ES-I3 (cell line): ENCODE measurements at regions not wholly inside any gene's neighbourhood (a gene's known extent, or its start where the extent isn't known, plus 50 kb on each side); places are given as distances from the start of the nearest gene placed in this dataset.

Experiments used
- H3K36me3 ChIP-seq: 2 replicates; pipeline ENCODE4 v1.6.1; 2013; ENCODE audit warnings: mild to moderate bottlenecking, low read length, control low read depth, moderate library complexity; ENCODE audit not compliant: insufficient read depth
- H3K4me1 ChIP-seq: 2 replicates; pipeline ENCODE4 v1.6.1; 2013; ENCODE audit warnings: mild to moderate bottlenecking, control low read depth, low read length; ENCODE audit not compliant: insufficient read depth
- H3K9ac ChIP-seq: 2 replicates; pipeline ENCODE4 v1.6.1; 2013; ENCODE audit warnings: low read depth, mild to moderate bottlenecking, low read length, moderate library complexity
- H3K9me3 ChIP-seq: 2 replicates; pipeline ENCODE4 v1.6.1; 2013; ENCODE audit warnings: mild to moderate bottlenecking, low read length, moderate library complexity; ENCODE audit not compliant: control insufficient read depth, insufficient read depth

DNA sequence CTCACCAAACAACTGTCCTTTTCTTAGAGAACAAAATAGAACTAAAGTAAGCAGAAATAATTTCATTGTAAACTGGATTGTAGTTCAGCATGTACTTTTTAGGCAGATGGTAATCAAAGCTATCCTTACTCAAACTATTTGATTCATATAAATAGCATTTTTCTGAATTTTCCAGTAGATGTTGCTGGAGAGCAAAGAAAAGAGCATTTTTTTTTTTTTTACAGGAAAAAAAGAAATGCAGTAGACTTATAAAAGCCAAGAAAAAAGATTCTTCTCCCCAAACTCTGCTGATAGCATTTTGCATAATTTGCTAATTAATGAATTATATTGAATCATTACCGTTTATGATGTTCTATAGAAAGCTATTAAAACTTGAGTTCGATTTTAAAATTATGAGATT is 715.3 kb upstream of the WWC1 start:
- Histone ChIP-seq H3K4me1 (peaks cover 35% of the 10 kb centered on the region), H3K9ac (no peak overlapping the region), H3K36me3 (no peaks in the 10 kb centered on the region), H3K9me3 (no peaks in the 10 kb centered on the region)

DNA sequence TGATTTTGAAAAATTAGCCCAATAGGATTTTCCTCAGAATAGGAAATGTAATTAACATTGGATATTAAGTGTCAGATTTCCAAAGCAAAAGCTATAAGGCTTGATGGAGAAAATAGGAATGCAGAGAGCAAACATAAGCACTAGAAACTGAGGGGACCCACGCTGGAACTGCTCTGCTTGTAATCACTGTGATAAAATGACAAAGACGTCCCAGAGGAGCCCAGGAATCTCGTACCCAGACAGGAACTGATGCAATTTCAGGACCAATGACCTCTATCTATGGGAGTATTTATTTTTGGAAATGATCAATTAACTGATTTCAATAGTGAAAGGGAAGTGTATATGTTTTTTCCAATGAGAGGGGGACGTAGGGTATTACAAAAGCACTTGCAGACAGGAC is 714.5 kb upstream of the WWC1 start:
- Histone ChIP-seq H3K9me3 (no peaks in the 10 kb centered on the region), H3K4me1 (peaks cover 27% of the 10 kb centered on the region), H3K9ac (peak overlapping the region; percentile 17; the same call in 1 of the 2 replicates), H3K36me3 (no peaks in the 10 kb centered on the region)

DNA sequence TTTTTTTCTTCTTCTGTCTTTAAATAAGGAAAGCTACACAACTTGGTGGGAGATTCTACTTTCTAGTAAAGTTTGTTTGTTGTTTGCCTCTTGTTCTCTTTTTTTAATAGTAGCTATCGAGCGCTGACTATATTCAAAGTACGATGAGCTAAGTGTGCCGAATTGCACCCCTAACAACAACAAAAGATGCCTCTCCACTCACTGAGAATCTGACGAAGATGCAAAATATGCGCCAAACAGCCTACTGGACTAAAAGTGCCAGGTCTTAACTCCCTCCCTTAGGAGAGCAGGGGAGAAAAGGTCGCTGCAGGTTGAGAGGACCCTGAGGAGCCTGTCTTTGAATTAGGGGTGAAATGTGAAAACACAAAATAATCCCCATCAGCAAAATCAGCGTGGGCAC is 713.8 kb upstream of the WWC1 start:
- H3K9me3 ChIP-seq = no peaks in the 10 kb centered on the region
- H3K36me3 ChIP-seq = no peaks in the 10 kb centered on the region
- no peak overlapping the region for H3K9ac ChIP-seq
- peaks cover 20% of the 10 kb centered on the region for H3K4me1 ChIP-seq

DNA sequence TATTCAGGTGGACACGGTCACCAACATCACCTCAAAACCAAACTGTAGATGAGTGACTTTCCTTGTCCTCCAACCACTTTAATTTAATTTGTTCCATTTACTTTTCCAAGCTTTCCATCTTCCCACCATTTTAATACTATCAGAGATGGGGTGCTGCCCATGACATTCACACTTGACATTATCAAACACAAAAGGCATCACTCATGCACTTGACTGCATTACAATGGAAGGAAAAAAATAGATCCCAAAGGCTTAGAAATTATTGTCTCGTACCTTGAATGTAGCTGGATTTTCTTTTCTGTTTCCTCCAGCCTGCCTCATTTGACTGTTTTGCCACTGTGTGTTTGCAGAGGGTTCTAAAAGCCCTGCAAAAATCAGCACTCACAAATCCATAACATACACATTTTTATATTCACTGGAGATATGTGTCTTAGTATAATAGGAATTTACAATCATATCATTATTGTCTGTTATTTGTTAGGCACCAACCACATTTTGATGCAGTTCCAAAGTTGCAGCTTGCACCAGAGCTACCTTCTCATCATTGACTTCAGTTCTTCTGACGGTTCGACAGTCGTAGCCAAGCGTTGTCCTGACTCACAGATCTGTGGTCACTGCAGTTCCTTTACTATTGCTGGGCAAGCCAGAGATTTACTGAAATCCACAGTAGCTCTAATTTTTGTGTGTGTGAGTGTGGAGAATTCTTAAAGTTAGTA is 712.3 kb upstream of the WWC1 start:
- Histone ChIP-seq H3K9me3 (no peaks in the 10 kb centered on the region), H3K9ac (no peak overlapping the region), H3K36me3 (no peaks in the 10 kb centered on the region), H3K4me1 (peaks cover 13% of the 10 kb centered on the region)

DNA sequence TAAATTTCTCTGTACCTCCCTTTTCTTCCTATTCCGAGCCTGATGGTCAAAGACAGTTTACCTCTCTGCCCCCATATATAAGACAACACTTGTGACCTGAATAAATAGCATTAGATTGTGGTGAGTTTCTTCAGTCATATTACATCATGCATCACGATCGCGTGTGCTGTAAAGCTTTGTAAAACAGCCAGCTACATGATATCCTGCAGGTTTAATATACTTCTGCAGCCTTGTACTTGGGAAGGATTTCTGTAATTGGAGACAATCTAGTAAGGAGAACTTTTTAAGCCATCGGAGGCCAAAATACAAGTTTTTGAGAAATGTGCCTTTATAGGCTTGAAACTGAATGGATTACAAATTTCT is 711.8 kb upstream of the WWC1 start:
- no peaks in the 10 kb centered on the region for H3K9me3 ChIP-seq
- H3K36me3 ChIP-seq = no peaks in the 10 kb centered on the region
- peaks cover 13% of the 10 kb centered on the region for H3K4me1 ChIP-seq
- no peak overlapping the region for H3K9ac ChIP-seq

DNA sequence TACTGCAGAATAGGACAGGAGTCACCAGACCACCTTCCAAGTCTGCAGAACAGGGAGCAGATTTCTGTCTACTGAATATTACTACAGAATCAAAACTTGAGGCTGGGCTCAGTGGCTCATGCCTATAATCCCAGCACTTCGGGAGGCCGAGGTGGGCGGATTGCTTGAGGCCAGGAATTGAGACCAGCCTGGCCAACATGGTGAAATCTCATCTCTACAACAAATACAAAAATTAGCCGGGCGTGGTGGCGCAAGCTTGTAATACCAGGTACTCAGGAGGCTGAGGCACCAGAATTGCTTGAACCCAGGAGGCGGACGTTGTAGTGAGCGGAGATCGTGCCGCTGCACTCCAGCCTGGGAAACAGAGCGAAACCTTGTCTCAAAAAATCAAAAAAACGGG is 710.8 kb upstream of the WWC1 start:
- H3K9me3 ChIP-seq = no peaks in the 10 kb centered on the region

DNA sequence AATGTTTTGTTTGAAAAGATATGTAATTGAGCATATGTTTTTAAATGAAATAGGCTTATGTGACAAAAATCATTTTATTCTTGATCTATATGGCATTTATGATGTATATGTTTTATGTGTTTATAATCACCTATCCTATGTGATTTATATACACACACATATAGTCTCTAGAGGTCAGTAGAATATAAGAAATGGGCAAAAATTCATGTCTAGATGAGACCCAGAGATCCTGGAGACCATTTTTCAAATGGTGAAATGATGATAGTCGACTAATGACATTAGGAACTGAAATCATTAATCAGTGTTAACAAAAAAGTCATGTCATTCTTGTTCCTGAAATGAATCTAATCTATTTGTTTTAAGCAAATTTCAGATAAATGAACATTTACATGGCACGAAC is 709.2 kb upstream of the WWC1 start:
- peaks cover 7% of the 10 kb centered on the region; the same call in 1 of the 2 replicates for H3K4me1 ChIP-seq
- no peaks in the 10 kb centered on the region for H3K36me3 ChIP-seq
- H3K9me3 ChIP-seq = no peaks in the 10 kb centered on the region
- no peak overlapping the region for H3K9ac ChIP-seq

More for the DNA sequence above, 710.8 kb upstream of the WWC1 start:
- H3K9ac ChIP-seq = no peak overlapping the region
- no peaks in the 10 kb centered on the region for H3K36me3 ChIP-seq
- H3K4me1 ChIP-seq = peaks cover 8% of the 10 kb centered on the region; the same call in 1 of the 2 replicates

DNA sequence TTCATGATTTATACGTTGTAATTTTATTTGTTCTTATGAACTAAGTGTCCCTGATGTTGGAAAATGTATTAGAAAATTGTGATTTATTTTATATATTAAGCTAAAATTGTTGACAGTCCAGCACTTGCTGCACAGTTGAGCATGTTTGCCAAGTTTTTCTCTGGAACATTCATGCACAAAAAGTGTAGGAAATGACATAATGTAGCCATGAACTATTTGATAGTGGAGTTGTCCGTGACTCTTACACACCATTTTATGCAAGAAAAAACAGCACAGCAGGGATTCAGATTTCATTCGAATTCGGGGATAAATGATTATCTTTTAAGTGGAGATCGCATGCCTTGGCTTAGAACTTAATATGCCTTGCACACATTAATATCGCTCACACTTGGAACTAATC is 708.6 kb upstream of the WWC1 start:
- H3K9ac ChIP-seq = no peak overlapping the region
- H3K9me3 ChIP-seq = no peaks in the 10 kb centered on the region
- no peaks in the 10 kb centered on the region for H3K36me3 ChIP-seq
- peaks cover 1% of the 10 kb centered on the region; the same call in 1 of the 2 replicates for H3K4me1 ChIP-seq

DNA sequence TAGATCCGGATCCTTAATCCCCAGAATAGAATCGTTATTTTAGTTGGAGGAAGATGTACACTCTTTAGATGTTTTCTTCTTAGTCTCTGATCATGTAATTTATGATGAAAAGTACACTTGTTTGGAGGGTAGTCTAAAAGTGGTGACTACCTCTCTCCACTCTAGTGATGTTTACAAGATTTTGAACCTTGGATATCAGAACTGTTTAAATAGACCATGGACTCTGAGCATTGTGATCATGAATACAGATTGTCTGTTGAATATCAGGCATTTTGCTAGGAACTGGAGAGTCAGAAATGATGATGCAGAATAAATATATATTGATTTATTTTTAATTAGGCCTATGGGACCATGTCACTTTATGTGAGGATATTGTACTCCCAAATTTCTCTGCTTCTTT is 706.3 kb upstream of the WWC1 start:
- no peaks in the 10 kb centered on the region for H3K36me3 ChIP-seq
- peaks cover 3% of the 10 kb centered on the region; the same call in 1 of the 2 replicates for H3K4me1 ChIP-seq
- no peak overlapping the region for H3K9ac ChIP-seq
- no peaks in the 10 kb centered on the region for H3K9me3 ChIP-seq

DNA sequence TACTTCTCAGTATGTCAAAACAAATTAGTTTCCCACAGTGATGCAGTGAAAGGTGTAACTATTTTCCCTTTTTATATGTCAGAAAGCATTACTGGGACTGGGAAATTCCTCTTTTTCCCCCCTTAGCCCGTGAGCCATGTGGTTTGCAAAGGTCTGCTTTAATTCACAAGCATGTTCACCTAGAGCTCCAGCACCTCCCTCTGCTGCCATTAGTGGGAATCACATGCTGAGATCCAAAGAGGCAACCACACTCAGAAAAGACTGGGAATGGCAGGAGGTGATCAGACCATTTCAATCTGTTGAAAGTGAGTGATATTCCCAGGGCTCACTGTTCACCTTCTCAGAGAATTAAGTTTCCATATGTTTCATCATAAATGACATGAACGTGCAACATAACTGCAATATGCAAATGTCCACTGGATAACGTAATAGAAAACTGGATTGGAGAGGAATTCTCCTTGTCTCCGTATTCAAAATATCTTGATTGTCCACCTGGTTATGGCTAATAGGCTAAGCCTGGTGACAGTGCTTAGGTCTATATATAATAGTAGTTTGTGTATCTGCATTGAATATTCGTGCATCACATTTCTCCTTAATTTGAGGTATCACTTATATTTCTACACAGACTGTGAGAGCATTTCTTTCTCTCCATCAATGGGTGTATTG is 703.5 kb upstream of the WWC1 start:
- Histone ChIP-seq H3K36me3 (no peaks in the 10 kb centered on the region), H3K9me3 (no peaks in the 10 kb centered on the region), H3K4me1 (peaks cover 3% of the 10 kb centered on the region; the same call in 1 of the 2 replicates), H3K9ac (no peak overlapping the region)

DNA sequence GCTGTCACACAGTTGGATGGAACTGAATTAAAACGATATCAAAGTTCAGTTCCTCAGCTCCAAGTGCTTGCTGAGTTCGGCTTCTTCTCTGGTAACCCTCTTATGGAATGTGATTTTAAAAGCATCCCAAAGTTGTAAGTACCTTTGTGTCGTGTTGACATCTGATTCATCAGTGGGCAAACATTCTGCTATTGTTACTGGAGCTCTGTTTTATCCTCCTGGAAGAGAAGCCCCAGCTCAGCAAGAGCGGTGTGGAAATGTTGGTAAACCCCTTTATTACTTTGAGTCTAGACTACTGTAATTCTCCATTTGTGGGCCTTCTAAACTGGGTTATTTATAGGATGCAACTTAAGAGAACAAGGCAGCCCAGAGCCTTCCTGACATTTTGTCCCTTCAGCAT is 699.3 kb upstream of the WWC1 start:
- Histone ChIP-seq H3K36me3 (no peaks in the 10 kb centered on the region), H3K9ac (no peak overlapping the region), H3K4me1 (peaks cover 6% of the 10 kb centered on the region; the same call in 1 of the 2 replicates), H3K9me3 (no peaks in the 10 kb centered on the region)

DNA sequence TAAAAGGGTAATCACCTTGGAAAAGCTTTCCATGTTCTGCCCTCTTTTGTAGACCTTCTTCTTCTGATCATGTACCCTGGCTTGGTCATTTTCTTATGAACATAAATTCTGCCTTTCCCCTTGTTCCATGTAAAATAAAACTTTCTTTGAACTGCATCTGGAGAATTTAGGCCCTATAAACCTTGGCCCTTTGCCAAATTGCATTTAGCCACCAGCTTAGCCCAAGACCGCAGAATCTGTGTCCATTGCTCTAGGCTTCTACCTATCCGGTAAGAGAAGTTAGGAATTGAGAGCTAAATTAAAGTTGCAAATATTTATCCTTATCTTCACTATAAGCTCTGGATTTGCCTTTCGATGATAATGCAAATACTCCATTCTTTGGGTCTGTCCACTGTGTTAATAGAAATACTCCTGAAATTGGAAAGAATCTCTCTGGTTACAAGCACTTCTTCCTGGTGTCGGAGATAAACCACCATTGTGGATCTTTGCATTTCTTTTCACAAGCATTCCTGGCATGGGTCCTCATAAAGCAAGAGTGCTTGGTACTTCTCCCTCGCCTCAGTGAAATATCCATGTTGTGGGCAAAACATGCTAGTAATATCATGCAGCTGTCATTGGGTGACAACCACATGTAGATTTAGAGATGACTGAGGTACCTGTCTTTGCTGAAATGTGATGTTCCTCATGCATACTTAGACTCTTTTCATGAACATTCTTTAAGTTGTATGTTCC is 698.0 kb upstream of the WWC1 start:
- no peaks in the 10 kb centered on the region for H3K9me3 ChIP-seq
- no peak overlapping the region for H3K9ac ChIP-seq
- peaks cover 3% of the 10 kb centered on the region; the same call in 1 of the 2 replicates for H3K4me1 ChIP-seq
- no peaks in the 10 kb centered on the region for H3K36me3 ChIP-seq

DNA sequence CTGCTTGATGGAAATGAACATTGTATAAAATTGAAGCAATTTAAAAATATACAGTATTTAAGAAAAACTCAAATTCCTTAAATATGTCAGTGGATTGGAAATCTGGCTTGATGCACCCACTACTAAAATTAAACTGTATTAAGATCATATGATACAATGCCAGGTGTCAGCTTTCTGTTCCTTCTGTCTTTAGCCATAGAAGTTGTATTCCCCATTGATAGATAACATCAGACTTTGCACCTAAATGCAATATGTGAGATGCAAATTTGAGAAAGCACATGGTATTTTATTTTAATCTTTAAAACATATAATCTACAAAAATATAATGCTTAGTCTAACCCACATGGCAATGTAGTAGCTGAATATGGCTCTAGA is 697.4 kb upstream of the WWC1 start:
- H3K9ac ChIP-seq = no peak overlapping the region
- H3K9me3 ChIP-seq = no peaks in the 10 kb centered on the region
- peaks cover 3% of the 10 kb centered on the region; the same call in 1 of the 2 replicates for H3K4me1 ChIP-seq
- no peaks in the 10 kb centered on the region for H3K36me3 ChIP-seq

DNA sequence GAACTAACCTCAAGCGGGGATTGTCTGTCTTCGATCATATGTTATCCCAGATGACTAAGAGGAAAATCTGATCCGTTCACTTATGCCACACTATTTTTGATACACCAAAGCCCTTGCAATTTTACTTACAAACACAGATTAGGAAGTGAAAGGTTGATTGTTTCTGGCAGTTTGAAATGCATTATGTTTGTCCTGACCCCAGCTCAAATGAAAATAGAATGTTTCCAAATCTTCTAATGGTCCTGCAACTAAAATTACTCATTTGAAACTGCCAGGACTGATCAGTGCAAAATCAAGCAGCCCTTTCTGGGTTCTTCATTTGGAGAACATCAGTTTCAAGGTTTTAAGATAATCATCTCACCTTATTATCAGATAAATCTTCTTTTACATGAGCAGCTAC is 696.7 kb upstream of the WWC1 start:
- H3K9ac ChIP-seq = no peak overlapping the region
- H3K9me3 ChIP-seq = no peaks in the 10 kb centered on the region
- H3K36me3 ChIP-seq = no peaks in the 10 kb centered on the region
- H3K4me1 ChIP-seq = peaks cover 3% of the 10 kb centered on the region; the same call in 1 of the 2 replicates

DNA sequence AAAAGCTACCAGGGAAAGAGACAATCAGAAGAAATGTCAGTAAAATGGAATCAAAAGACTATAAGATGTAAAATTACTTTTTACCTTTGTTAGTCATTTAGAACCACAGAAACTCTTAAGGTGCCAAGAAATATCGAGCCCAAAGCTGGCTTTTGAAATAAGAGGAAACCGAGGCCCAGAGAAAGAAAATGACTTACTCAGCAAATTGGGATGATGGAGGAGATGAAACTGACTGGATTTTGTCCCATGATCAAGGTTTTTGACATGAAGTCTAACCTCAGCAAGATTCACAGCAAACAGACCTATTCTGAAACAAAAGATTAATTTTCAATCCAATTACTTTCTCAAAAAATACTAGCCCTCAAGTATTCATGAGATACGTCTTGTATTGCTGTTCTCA is 696.2 kb upstream of the WWC1 start:
- Histone ChIP-seq H3K4me1 (peaks cover 3% of the 10 kb centered on the region; the same call in 1 of the 2 replicates), H3K36me3 (no peaks in the 10 kb centered on the region), H3K9ac (no peak overlapping the region), H3K9me3 (no peaks in the 10 kb centered on the region)
